ENCODE measurements at regions not wholly inside any gene's neighbourhood (a gene's known extent, or its start where the extent isn't known, plus 50 kb on each side); places are given as distances from the start of the nearest gene placed in this dataset.

GRCh38 chr16:48444574-48444973, 59.4 kb upstream of the SIAH1 start:
- TF ChIP-seq CTCF (IDR thresholded peaks at IDR 0.05) = no peak
- 39 to 47% (median 47%) methylated on average over 6 of the region's 6 CpGs for WGBS, 3 donors
- Histone ChIP-seq H3K36me3 (ENCODE audit: insufficient read depth in 1 of 2, low read depth in 1 of 2) (no peaks in the 10 kb centered on the region), H3K9me3 (no peaks in the 10 kb centered on the region), H3K4me3 (no peak overlapping the region), H3K4me1 (peaks cover 8% of the 10 kb centered on the region), H3K27me3 (ENCODE audit: insufficient read depth in 3 of 3, low read length in 2 of 3) (no peaks in the 10 kb centered on the region), H3K27ac (peak overlapping the region; percentile 64)
- DNase-seq (peak; percentile 47 to 59), ATAC-seq (peak; percentile 66 to 83 (median 71))
- intact Hi-C loops (cut with DNase I) = no loop called here

- intact Hi-C loops (cut with DNase I) = no loop called here
- Histone ChIP-seq H3K27me3 (ENCODE audit: insufficient read depth in 3 of 3, low read length in 2 of 3) (no peaks in the 10 kb centered on the region), H3K4me3 (no peak overlapping the region), H3K9me3 (no peaks in the 10 kb centered on the region), H3K4me1 (peaks cover 8% of the 10 kb centered on the region), H3K36me3 (ENCODE audit: insufficient read depth in 1 of 2, low read depth in 1 of 2) (no peaks in the 10 kb centered on the region), H3K27ac (no peak overlapping the region)
- no peak for TF ChIP-seq CTCF (IDR thresholded peaks at IDR 0.05)
- DNase-seq = no peak
- ATAC-seq = no peak
Measured at GRCh38 chr16:48442379-48442778, 57.2 kb upstream of the SIAH1 start.

- no peak overlapping the region for H3K27ac ChIP-seq
- WGBS, 3 donors = 87 to 89% (median 87%) methylated on average over 5 of the region's 5 CpGs
- no peaks in the 10 kb centered on the region for H3K36me3 ChIP-seq (ENCODE audit: insufficient read depth in 1 of 2, low read depth in 1 of 2)
- H3K27me3 ChIP-seq (ENCODE audit: insufficient read depth in 3 of 3, low read length in 2 of 3) = no peaks in the 10 kb centered on the region
- no peak for TF ChIP-seq CTCF (IDR thresholded peaks at IDR 0.05)
- intact Hi-C loops (cut with DNase I) = no loop called here
- H3K4me1 ChIP-seq = peaks cover 8% of the 10 kb centered on the region
- ATAC-seq = no peak
- no peak overlapping the region for H3K4me3 ChIP-seq
- no peak for DNase-seq
- no peaks in the 10 kb centered on the region for H3K9me3 ChIP-seq
Measured at GRCh38 chr16:48441863-48442279, 56.7 kb upstream of the SIAH1 start.

GRCh38 chr16:48441106-48441505, 55.9 kb upstream of the SIAH1 start:
- no peak for DNase-seq
- no peak overlapping the region for H3K27ac ChIP-seq
- no peak for TF ChIP-seq CTCF (IDR thresholded peaks at IDR 0.05)
- intact Hi-C loops (cut with DNase I) = no loop called here
- H3K9me3 ChIP-seq = no peaks in the 10 kb centered on the region
- H3K4me1 ChIP-seq = peaks cover 8% of the 10 kb centered on the region
- H3K36me3 ChIP-seq (ENCODE audit: insufficient read depth in 1 of 2, low read depth in 1 of 2) = no peaks in the 10 kb centered on the region
- no peak for ATAC-seq
- H3K27me3 ChIP-seq (ENCODE audit: insufficient read depth in 3 of 3, low read length in 2 of 3) = no peaks in the 10 kb centered on the region
- H3K4me3 ChIP-seq = no peak overlapping the region
- 81 to 87% (median 83%) methylated on average over 6 of the region's 6 CpGs for WGBS, 3 donors

- intact Hi-C loops (cut with DNase I) = no loop called here
- WGBS, 3 donors = 85 to 92% (median 87%) methylated on average over 5 of the region's 5 CpGs
Measured at GRCh38 chr16:48438414-48438813, 53.2 kb upstream of the SIAH1 start.

More at GRCh38 chr16:48438414-48438813, 53.2 kb upstream of the SIAH1 start:
- TF ChIP-seq CTCF (IDR thresholded peaks at IDR 0.05) = no peak
- Histone ChIP-seq H3K36me3 (ENCODE audit: insufficient read depth in 1 of 2, low read depth in 1 of 2) (no peaks in the 10 kb centered on the region), H3K27ac (no peak overlapping the region), H3K27me3 (ENCODE audit: insufficient read depth in 3 of 3, low read length in 2 of 3) (no peaks in the 10 kb centered on the region), H3K4me3 (no peak overlapping the region), H3K4me1 (no peaks in the 10 kb centered on the region), H3K9me3 (no peaks in the 10 kb centered on the region)
- ATAC-seq (no peak), DNase-seq (no peak)
